ENCODE measurements at regions not wholly inside any gene's neighbourhood (a gene's known extent, or its start where the extent isn't known, plus 50 kb on each side); places are given as distances from the start of the nearest gene placed in this dataset.

DNA sequence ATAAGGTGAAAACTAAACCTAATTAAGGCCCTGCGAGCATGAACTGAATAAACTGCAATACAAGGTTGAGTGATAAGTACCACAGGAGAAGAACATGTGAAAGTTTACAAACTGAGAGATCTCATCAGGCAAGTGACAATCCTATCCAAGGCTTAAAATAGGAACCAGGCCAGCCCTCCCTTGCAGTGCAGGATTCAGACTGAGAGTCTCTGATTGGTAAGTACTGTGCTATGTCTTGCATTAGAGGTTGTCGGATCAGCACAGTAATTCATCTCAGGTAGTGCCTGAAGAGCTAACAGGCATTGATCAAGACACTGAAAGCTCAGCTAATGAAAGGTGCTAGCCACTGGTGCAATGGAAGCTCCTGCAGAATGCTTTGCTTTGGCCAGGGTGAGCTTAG lies 801.7 kb upstream of the ID2 start:
- Histone ChIP-seq H2AFZ (ENCODE audit: low read depth, low read length) (no peak overlapping the region), H4K20me1 (ENCODE audit: insufficient read depth) (no peaks in the 10 kb centered on the region), H3K79me2 (replicated peaks; ENCODE audit: insufficient read depth, low read length) (no peaks in the 10 kb centered on the region), H3K27me3 (ENCODE audit: insufficient read depth, low read depth, low read length) (no peaks in the 10 kb centered on the region), H3K36me3 (ENCODE audit: insufficient read depth, low read length) (no peaks in the 10 kb centered on the region), H3K9ac (ENCODE audit: low read length) (no peak overlapping the region), H3K27ac (ENCODE audit: low read length) (no peak overlapping the region), H3K9me2 (ENCODE audit: insufficient read depth, low read length) (no peaks in the 10 kb centered on the region), H3F3A (ENCODE audit: insufficient read depth, low read length, poor library complexity, severe bottlenecking) (no peaks in the 10 kb centered on the region), H3K9me3 (ENCODE audit: low read length) (no peaks in the 10 kb centered on the region), H3K4me2 (ENCODE audit: low read length) (no peak overlapping the region), H3K4me3 (ENCODE audit: low read length) (no peak overlapping the region)
- TF ChIP-seq EZH2 (IDR thresholded peaks at IDR 0.05; ENCODE audit: borderline replicate concordance, insufficient read depth, low read length, poor library complexity, severe bottlenecking) (no peak), POLR2AphosphoS5 (IDR thresholded peaks at IDR 0.05) (no peak), SMC3 (conservative IDR thresholded peaks at IDR 0.05; ENCODE audit: poor library complexity) (no peak), EP300 (conservative IDR thresholded peaks at IDR 0.05; ENCODE audit: poor library complexity, severe bottlenecking) (no peak), MXI1 (conservative IDR thresholded peaks at IDR 0.05; ENCODE audit: poor library complexity, severe bottlenecking) (no peak), RAD21 (conservative IDR thresholded peaks at IDR 0.05) (no peak), TAF1 (IDR thresholded peaks at IDR 0.05; ENCODE audit: low read depth) (no peak)

DNA sequence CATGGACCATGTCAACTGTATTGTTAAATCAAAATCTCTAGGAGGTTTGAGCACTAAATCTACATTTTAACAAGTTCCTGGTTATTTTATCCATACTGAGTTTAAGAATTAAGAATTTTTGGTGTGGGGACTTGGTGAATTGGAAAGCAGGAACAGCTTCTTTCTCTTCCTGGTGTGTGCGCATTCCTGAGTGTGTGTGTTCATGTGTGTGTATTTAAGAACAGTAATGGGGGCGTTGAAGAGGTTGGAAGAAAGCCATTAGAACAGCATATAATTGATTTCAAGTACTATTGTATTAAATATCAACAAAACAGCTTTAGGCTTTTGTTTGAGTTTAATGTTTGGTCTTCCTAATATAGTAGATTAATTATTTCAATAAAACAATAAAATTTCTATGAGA lies 801.3 kb upstream of the ID2 start:
- no peaks in the 10 kb centered on the region for H4K20me1 ChIP-seq (ENCODE audit: insufficient read depth)
- no peaks in the 10 kb centered on the region for H3K27me3 ChIP-seq (ENCODE audit: insufficient read depth, low read depth, low read length)
- no peak overlapping the region for H3K9ac ChIP-seq (ENCODE audit: low read length)
- no peaks in the 10 kb centered on the region for H3F3A ChIP-seq (ENCODE audit: insufficient read depth, low read length, poor library complexity, severe bottlenecking)
- H3K9me2 ChIP-seq (ENCODE audit: insufficient read depth, low read length) = no peaks in the 10 kb centered on the region
- no peak overlapping the region for H3K4me2 ChIP-seq (ENCODE audit: low read length)
- TF ChIP-seq EP300 (conservative IDR thresholded peaks at IDR 0.05; ENCODE audit: poor library complexity, severe bottlenecking) (no peak), EZH2 (IDR thresholded peaks at IDR 0.05; ENCODE audit: borderline replicate concordance, insufficient read depth, low read length, poor library complexity, severe bottlenecking) (no peak), SMC3 (conservative IDR thresholded peaks at IDR 0.05; ENCODE audit: poor library complexity) (no peak), POLR2AphosphoS5 (IDR thresholded peaks at IDR 0.05) (no peak), RAD21 (conservative IDR thresholded peaks at IDR 0.05) (no peak), TAF1 (IDR thresholded peaks at IDR 0.05; ENCODE audit: low read depth) (no peak), MXI1 (conservative IDR thresholded peaks at IDR 0.05; ENCODE audit: poor library complexity, severe bottlenecking) (no peak)
- TF ChIP-seq, protein P1, sequence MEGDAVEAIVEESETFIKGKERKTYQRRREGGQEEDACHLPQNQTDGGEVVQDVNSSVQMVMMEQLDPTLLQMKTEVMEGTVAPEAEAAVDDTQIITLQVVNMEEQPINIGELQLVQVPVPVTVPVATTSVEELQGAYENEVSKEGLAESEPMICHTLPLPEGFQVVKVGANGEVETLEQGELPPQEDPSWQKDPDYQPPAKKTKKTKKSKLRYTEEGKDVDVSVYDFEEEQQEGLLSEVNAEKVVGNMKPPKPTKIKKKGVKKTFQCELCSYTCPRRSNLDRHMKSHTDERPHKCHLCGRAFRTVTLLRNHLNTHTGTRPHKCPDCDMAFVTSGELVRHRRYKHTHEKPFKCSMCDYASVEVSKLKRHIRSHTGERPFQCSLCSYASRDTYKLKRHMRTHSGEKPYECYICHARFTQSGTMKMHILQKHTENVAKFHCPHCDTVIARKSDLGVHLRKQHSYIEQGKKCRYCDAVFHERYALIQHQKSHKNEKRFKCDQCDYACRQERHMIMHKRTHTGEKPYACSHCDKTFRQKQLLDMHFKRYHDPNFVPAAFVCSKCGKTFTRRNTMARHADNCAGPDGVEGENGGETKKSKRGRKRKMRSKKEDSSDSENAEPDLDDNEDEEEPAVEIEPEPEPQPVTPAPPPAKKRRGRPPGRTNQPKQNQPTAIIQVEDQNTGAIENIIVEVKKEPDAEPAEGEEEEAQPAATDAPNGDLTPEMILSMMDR (IDR thresholded peaks at IDR 0.05; ENCODE audit: poor library complexity, severe bottlenecking) = no peak
- TF ChIP-seq, protein P2, sequence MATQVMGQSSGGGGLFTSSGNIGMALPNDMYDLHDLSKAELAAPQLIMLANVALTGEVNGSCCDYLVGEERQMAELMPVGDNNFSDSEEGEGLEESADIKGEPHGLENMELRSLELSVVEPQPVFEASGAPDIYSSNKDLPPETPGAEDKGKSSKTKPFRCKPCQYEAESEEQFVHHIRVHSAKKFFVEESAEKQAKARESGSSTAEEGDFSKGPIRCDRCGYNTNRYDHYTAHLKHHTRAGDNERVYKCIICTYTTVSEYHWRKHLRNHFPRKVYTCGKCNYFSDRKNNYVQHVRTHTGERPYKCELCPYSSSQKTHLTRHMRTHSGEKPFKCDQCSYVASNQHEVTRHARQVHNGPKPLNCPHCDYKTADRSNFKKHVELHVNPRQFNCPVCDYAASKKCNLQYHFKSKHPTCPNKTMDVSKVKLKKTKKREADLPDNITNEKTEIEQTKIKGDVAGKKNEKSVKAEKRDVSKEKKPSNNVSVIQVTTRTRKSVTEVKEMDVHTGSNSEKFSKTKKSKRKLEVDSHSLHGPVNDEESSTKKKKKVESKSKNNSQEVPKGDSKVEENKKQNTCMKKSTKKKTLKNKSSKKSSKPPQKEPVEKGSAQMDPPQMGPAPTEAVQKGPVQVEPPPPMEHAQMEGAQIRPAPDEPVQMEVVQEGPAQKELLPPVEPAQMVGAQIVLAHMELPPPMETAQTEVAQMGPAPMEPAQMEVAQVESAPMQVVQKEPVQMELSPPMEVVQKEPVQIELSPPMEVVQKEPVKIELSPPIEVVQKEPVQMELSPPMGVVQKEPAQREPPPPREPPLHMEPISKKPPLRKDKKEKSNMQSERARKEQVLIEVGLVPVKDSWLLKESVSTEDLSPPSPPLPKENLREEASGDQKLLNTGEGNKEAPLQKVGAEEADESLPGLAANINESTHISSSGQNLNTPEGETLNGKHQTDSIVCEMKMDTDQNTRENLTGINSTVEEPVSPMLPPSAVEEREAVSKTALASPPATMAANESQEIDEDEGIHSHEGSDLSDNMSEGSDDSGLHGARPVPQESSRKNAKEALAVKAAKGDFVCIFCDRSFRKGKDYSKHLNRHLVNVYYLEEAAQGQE (IDR thresholded peaks at IDR 0.05; ENCODE audit: borderline replicate concordance) = no peak
- no peaks in the 10 kb centered on the region for H3K79me2 ChIP-seq (replicated peaks; ENCODE audit: insufficient read depth, low read length)
- H3K27ac ChIP-seq (ENCODE audit: low read length) = no peak overlapping the region
- H3K36me3 ChIP-seq (ENCODE audit: insufficient read depth, low read length) = no peaks in the 10 kb centered on the region
- H3K9me3 ChIP-seq (ENCODE audit: low read length) = no peaks in the 10 kb centered on the region
- no peak overlapping the region for H3K4me3 ChIP-seq (ENCODE audit: low read length)
- H2AFZ ChIP-seq (ENCODE audit: low read depth, low read length) = no peak overlapping the region

All from neural cell (in vitro differentiated cells).